K562 (cell line): ENCODE measurements at regions not wholly inside any gene's neighbourhood (a gene's known extent, or its start where the extent isn't known, plus 50 kb on each side); places are given as distances from the start of the nearest gene placed in this dataset.

Source experiments
- ATAC-seq: fragments of 200-7000 bp; cut with Tn5 transposase; 3 replicates; pipeline ENCODE4 v1.9.1; 2020; ENCODE audit warnings: moderate library complexity
- BruUV-seq: library from RNA; stranded (reverse); fragments of 400-500 nt; replicated peaks from 2 replicates; lab custom pipeline; 2021; lab: Mats Ljungman, UMichigan
- CTCF ChIA-PET: fragments of 300-600 bp; formaldehyde crosslinking; extraction: SDS; loops from one replicate; lab custom pipeline; 2021; ENCODE audit warnings: low intra/inter-chr PET ratio; lab: Yijun Ruan, JAX
- POLR2A ChIA-PET: fragments of 300-600, 350-650 bp; sonication (Branson Sonifier 250); formaldehyde crosslinking; extraction: SDS; loops from one replicate; lab custom pipeline; 2021; ENCODE audit warnings: antibody characterized with exemption, inconsistent platforms; lab: Yijun Ruan, JAX
- DNase-seq, 4 experiments: peaks; one replicate each; pipeline versions ENCODE4 v3.0.0 to v3.0.0-alpha.2; 2011 to 2018; ENCODE audit warnings: low spot score in 3 of 4, mixed read lengths in 3 of 4; ENCODE audit errors: extremely low read depth in 1 of 4
- FAIRE-seq: peaks from 2 replicates; lab custom pipeline; 2011; peaks lifted over from hg19 to GRCh38; lab: Jason Lieb, UNC
- H2AFZ ChIP-seq: 2 replicates; pipeline ENCODE4 v1.6.0; 2011; ENCODE audit warnings: low read depth, low read length, control low read depth, inconsistent platforms
- H3K27ac ChIP-seq: fragments of 200-600 bp; 3 replicates; pipeline ENCODE4 v1.8.0; 2011; ENCODE audit warnings: low read depth, mild to moderate bottlenecking, control low read depth, inconsistent platforms, low read length, moderate library complexity, mixed read lengths; ENCODE audit errors: extremely low read depth
- H3K27me3 ChIP-seq, 2 experiments: fragments of 300-600 bp in 1 of 2; 2 replicates in 1 of 2; 3 replicates in 1 of 2; pipeline versions ENCODE4 v1.6.0 to v1.8.0; 2011; ENCODE audit warnings: inconsistent platforms in 2 of 2, low read length in 2 of 2, mild to moderate bottlenecking in 1 of 2, mixed read lengths in 1 of 2, moderate library complexity in 1 of 2; ENCODE audit not compliant: control insufficient read depth in 2 of 2, insufficient read depth in 2 of 2
- H3K36me3 ChIP-seq: fragments of 300-600 bp; 3 replicates; pipeline ENCODE4 v1.8.0; 2011; ENCODE audit warnings: mild to moderate bottlenecking, low read length, inconsistent platforms; ENCODE audit not compliant: control insufficient read depth, insufficient read depth
- H3K4me1 ChIP-seq, 2 experiments: fragments of 200-600 bp in 1 of 2; replicated peaks in 1 of 2; 2 replicates in 1 of 2; 3 replicates in 1 of 2; pipeline versions ENCODE4 v1.5.1 to v1.8.0; 2011; ENCODE audit warnings: inconsistent platforms in 2 of 2, low read length in 2 of 2, mild to moderate bottlenecking in 1 of 2, mixed read lengths in 1 of 2, moderate library complexity in 1 of 2; ENCODE audit not compliant: control insufficient read depth in 2 of 2, insufficient read depth in 2 of 2
- H3K4me2 ChIP-seq: 2 replicates; pipeline ENCODE4 v1.6.1; 2011; ENCODE audit warnings: low read length, control low read depth, inconsistent platforms, mixed read lengths; ENCODE audit not compliant: insufficient read depth
- H3K4me3 ChIP-seq: fragments of 200-600 bp; sonication (generic), shearing (Covaris generic); 2 replicates; pipeline ENCODE4 v1.5.1; 2016; ENCODE audit warnings: control low read depth, inconsistent platforms
- H3K79me2 ChIP-seq: fragments of 200-600 bp; 3 replicates; pipeline ENCODE4 v1.8.0; 2011; ENCODE audit warnings: low read length, inconsistent platforms; ENCODE audit not compliant: control insufficient read depth, insufficient read depth
- H3K9ac ChIP-seq, 2 experiments: 2 replicates each; pipeline versions ENCODE4 v1.6.0 to v1.6.1; 2011; ENCODE audit warnings: low read depth in 2 of 2, low read length in 2 of 2, control low read depth in 1 of 2, inconsistent platforms in 1 of 2, mild to moderate bottlenecking in 1 of 2, mixed read lengths in 1 of 2; ENCODE audit not compliant: insufficient read depth in 1 of 2
- H3K9me1 ChIP-seq: one replicate; pipeline ENCODE4 v1.6.0; 2011; ENCODE audit warnings: inconsistent platforms, mild to moderate bottlenecking, low read length, moderate library complexity; ENCODE audit not compliant: control insufficient read depth, insufficient read depth
- H3K9me3 ChIP-seq: replicated peaks from 2 replicates; pipeline ENCODE4 v1.5.1; 2011; ENCODE audit warnings: low read depth, low read length, inconsistent platforms; ENCODE audit not compliant: control insufficient read depth, insufficient read depth
- H4K20me1 ChIP-seq: replicated peaks from 2 replicates; pipeline ENCODE4 v1.6.1; 2011; ENCODE audit warnings: low read length, inconsistent platforms, mixed read lengths; ENCODE audit not compliant: control insufficient read depth, insufficient read depth
- AFF4 ChIP-seq: sonication (generic); formaldehyde crosslinking; IDR thresholded peaks from 2 replicates; pipeline ENCODE4 v1.8.0; 2023; ENCODE audit warnings: mild to moderate bottlenecking, missing genetic modification reagents
- CREBBP ChIP-seq: IDR thresholded peaks from one replicate; pipeline ENCODE4 v1.6.1; 2012; ENCODE audit warnings: low read depth, mild to moderate bottlenecking, control low read depth, inconsistent platforms, low read length
- FOXO4 ChIP-seq: fragments of 450-650 bp; formaldehyde crosslinking; IDR thresholded peaks from 2 replicates; pipeline ENCODE4 v1.4.0; 2020; ENCODE audit warnings: mild to moderate bottlenecking, moderate library complexity
- GABPB1 ChIP-seq: sonication (generic); formaldehyde crosslinking; IDR thresholded peaks from 2 replicates; pipeline ENCODE4 v1.8.0; 2022; ENCODE audit warnings: mild to moderate bottlenecking, missing genetic modification reagents
- HDAC1 ChIP-seq, 2 experiments: fragments of 450-650 bp; IDR thresholded peaks; 2 replicates each; pipeline ENCODE4 v1.6.1; 2016 to 2017; ENCODE audit warnings: inconsistent platforms in 1 of 2, mild to moderate bottlenecking in 1 of 2, moderate library complexity in 1 of 2
- MAFK ChIP-seq: IDR thresholded peaks from 2 replicates; pipeline ENCODE4 v1.6.1; 2011; ENCODE audit warnings: low read length, improper control_type of control experiment
- MYNN ChIP-seq, 2 experiments: sonication (generic); formaldehyde crosslinking in 1 of 2; IDR thresholded peaks; 2 replicates each; pipeline versions ENCODE4 v1.5.0 to v1.6.1; 2016 to 2020; ENCODE audit warnings: antibody characterized with exemption in 1 of 2, missing genetic modification reagents in 1 of 2
- NR3C1 ChIP-seq: sonication (generic); formaldehyde crosslinking; IDR thresholded peaks from 2 replicates; pipeline ENCODE4 v1.8.1; 2022; ENCODE audit warnings: missing genetic modification reagents
- PHB2 ChIP-seq: fragments of 450-650 bp; IDR thresholded peaks from 2 replicates; pipeline ENCODE4 v1.6.1; 2017; ENCODE audit warnings: low read depth
- PURB ChIP-seq: sonication (generic); formaldehyde crosslinking; IDR thresholded peaks from 2 replicates; pipeline ENCODE4 v1.9.0; 2021; ENCODE audit warnings: low read depth, mild to moderate bottlenecking, missing genetic modification reagents
- SETDB1 ChIP-seq: IDR thresholded peaks from one replicate; pipeline ENCODE4 v1.6.1; 2012; ENCODE audit warnings: low read length, control low read depth, inconsistent platforms
- SMC3 ChIP-seq: conservative IDR thresholded peaks from 2 replicates; pipeline ENCODE4 v1.6.1; 2011; ENCODE audit warnings: low read depth, low read length, improper control_type of control experiment; ENCODE audit not compliant: insufficient read depth
- SRSF3 ChIP-seq: fragments of 200-400 bp; formaldehyde crosslinking; IDR thresholded peaks from 2 replicates; pipeline ENCODE4 v1.6.1; 2016; ENCODE audit warnings: mild to moderate bottlenecking, low read length, moderate library complexity; ENCODE audit not compliant: insufficient read depth
- STAT5A ChIP-seq: IDR thresholded peaks from 2 replicates; pipeline ENCODE4 v1.6.1; 2012; ENCODE audit warnings: low read length, inconsistent platforms, borderline replicate concordance
- ZNF212 ChIP-seq: fragments of 450-650 bp; formaldehyde crosslinking; IDR thresholded peaks from 2 replicates; pipeline ENCODE4 v1.4.0; 2020; ENCODE audit warnings: mild to moderate bottlenecking
- ZNF239 ChIP-seq: fragments of 250-450 bp; sonication (Bioruptor Pico); IDR thresholded peaks from 2 replicates; pipeline ENCODE4 v1.4.0; 2020; ENCODE audit warnings: mild to moderate bottlenecking
- ZNF263 ChIP-seq: sonication (generic); formaldehyde crosslinking; IDR thresholded peaks from 2 replicates; pipeline ENCODE4 v1.8.0; 2022; ENCODE audit warnings: mild to moderate bottlenecking, missing genetic modification reagents, borderline replicate concordance
- ZSCAN32 ChIP-seq: fragments of 450-650 bp; formaldehyde crosslinking; IDR thresholded peaks from 2 replicates; pipeline ENCODE4 v1.4.0; 2020; ENCODE audit warnings: mild to moderate bottlenecking, moderate library complexity
- WGBS: fragments of 100-300 bp; shearing (Covaris generic); methylation state at CpG from one replicate; pipeline ENCODE4 v1.1.6; 2016; ENCODE audit warnings: low coverage, mixed read lengths; ENCODE audit not compliant: insufficient coverage; ENCODE audit errors: missing lambda C conversion rate; 5-methylcytosine and 5-hydroxymethylcytosine counted together
- in situ Hi-C: fragments of 300-500 bp; cut with MboI; formaldehyde crosslinking; loops from 4 replicates; pipeline ENCODE4 v1.15.0; 2018; ENCODE audit warnings: inconsistent platforms, mixed read lengths
- intact Hi-C: fragments of 100-400 bp; cut with micrococcal nuclease; formaldehyde crosslinking; loops from 2 replicates; pipeline ENCODE4 v1.14.2; 2022

- TF ChIP-seq MAFK = no peak
- TF ChIP-seq GABPB1 (CRISPR knock-in tag) = no peak
- no peak for TF ChIP-seq SETDB1
- no peak for TF ChIP-seq HDAC1 (IDR thresholded peaks at IDR 0.05)
- no peak for TF ChIP-seq SRSF3
- no peak for TF ChIP-seq ZSCAN32 (CRISPR knock-in tag)
- no peak for TF ChIP-seq ZNF212 (CRISPR knock-in tag)
Observed at GRCh38 chr2:37812941-37813730, 112.0 kb upstream of the RMDN2 start (continued).

- H3K27ac ChIP-seq = no peak overlapping the region
- no peak overlapping the region for H2AFZ ChIP-seq
- ChIA-PET POLR2A (no interaction called here), CTCF (no interaction called here)
- intact Hi-C loops (no loop called here), in situ Hi-C loops (no loop called here)
- 14% methylated on average over 8 of the region's 8 CpGs for WGBS
- H3K4me3 ChIP-seq = no peak overlapping the region
- peaks cover 0 to 16% of the 10 kb centered on the region in 2 experiments; a peak in 2 of 5 replicates for H3K27me3 ChIP-seq
- H3K36me3 ChIP-seq = no peaks in the 10 kb centered on the region
- H3K9me3 ChIP-seq = no peaks in the 10 kb centered on the region; the same call in 1 of the 2 replicates
- DNase-seq (no peak), ATAC-seq (no peak), FAIRE-seq (no peak)
- no peak overlapping the region for H3K9ac ChIP-seq
- no peaks in the 10 kb centered on the region for H4K20me1 ChIP-seq
- H3K4me1 ChIP-seq = no peaks in the 10 kb centered on the region
- H3K4me2 ChIP-seq = no peak overlapping the region
- BruUV-seq = no TSS peak
- H3K79me2 ChIP-seq = no peaks in the 10 kb centered on the region
- no peaks in the 10 kb centered on the region for H3K9me1 ChIP-seq
- TF ChIP-seq PHB2 (no peak), FOXO4 (CRISPR knock-in tag) (no peak), NR3C1 (no peak), CREBBP (no peak), PURB (CRISPR knock-in tag) (no peak), STAT5A (no peak), ZNF263 (CRISPR knock-in tag) (no peak), MYNN (IDR thresholded peaks at IDR 0.05) (no peak), MYNN (CRISPR knock-in tag; IDR thresholded peaks at IDR 0.05) (no peak), AFF4 (CRISPR knock-in tag) (no peak), ZNF239 (CRISPR knock-in tag) (no peak), SMC3 (no peak)
Observed at GRCh38 chr2:37816036-37816435, 109.1 kb upstream of the RMDN2 start.
